NCI-H1417 treated with DMSO at 0.1 percent for 48 hours (cell line): ENCODE measurements at regions not wholly inside any gene's neighbourhood (a gene's known extent, or its start where the extent isn't known, plus 50 kb on each side); places are given as distances from the start of the nearest gene placed in this dataset.

Experiments
- DNase-seq: peaks from one replicate; lab custom pipeline; 2025; lab: John Stamatoyannopoulos, UW

- no peak for DNase-seq
Observed at GRCh38 chr6:170212956-170213636, 77.8 kb downstream of the DLL1 start.

- DNase-seq: no peak
Observed at GRCh38 chr6:170212051-170212756, 78.7 kb downstream of the DLL1 start.

GRCh38 chr6:170211404-170212025, 79.4 kb downstream of the DLL1 start:
- no peak for DNase-seq

- DNase-seq: no peak
Observed at GRCh38 chr6:170210651-170211403, 80.1 kb downstream of the DLL1 start.

- no peak for DNase-seq
Observed at GRCh38 chr6:170210026-170210390, 80.9 kb downstream of the DLL1 start.

- DNase-seq: no peak
Observed at GRCh38 chr6:170209354-170210025, 81.4 kb downstream of the DLL1 start.

GRCh38 chr6:170208651-170209353, 82.1 kb downstream of the DLL1 start:
- DNase-seq: no peak

GRCh38 chr6:170208182-170208601, 82.7 kb downstream of the DLL1 start:
- DNase-seq: no peak

GRCh38 chr6:170207586-170208181, 83.2 kb downstream of the DLL1 start:
- no peak for DNase-seq

GRCh38 chr6:170206851-170207431, 83.9 kb downstream of the DLL1 start:
- DNase-seq: no peak

- DNase-seq: no peak
Observed at GRCh38 chr6:170206317-170206621, 84.6 kb downstream of the DLL1 start.

GRCh38 chr6:170205534-170206316, 85.2 kb downstream of the DLL1 start:
- DNase-seq: no peak

- no peak for DNase-seq
Observed at GRCh38 chr6:170205126-170205525, 85.8 kb downstream of the DLL1 start.

GRCh38 chr6:170203212-170203611, 87.7 kb downstream of the DLL1 start:
- DNase-seq: no peak

- no peak for DNase-seq
Observed at GRCh38 chr6:170202416-170203135, 88.3 kb downstream of the DLL1 start.

- DNase-seq: no peak
Observed at GRCh38 chr6:170201361-170201760, 89.5 kb downstream of the DLL1 start.

- no peak for DNase-seq
Observed at GRCh38 chr6:170200458-170200891, 90.4 kb downstream of the DLL1 start.

- DNase-seq: no peak
Observed at GRCh38 chr6:170199716-170200115, 91.2 kb downstream of the DLL1 start.

- DNase-seq: no peak
Observed at GRCh38 chr6:170198298-170198697, 92.6 kb downstream of the DLL1 start.
